ENCODE measurements at regions not wholly inside any gene's neighbourhood (a gene's known extent, or its start where the extent isn't known, plus 50 kb on each side); places are given as distances from the start of the nearest gene placed in this dataset.

DNA sequence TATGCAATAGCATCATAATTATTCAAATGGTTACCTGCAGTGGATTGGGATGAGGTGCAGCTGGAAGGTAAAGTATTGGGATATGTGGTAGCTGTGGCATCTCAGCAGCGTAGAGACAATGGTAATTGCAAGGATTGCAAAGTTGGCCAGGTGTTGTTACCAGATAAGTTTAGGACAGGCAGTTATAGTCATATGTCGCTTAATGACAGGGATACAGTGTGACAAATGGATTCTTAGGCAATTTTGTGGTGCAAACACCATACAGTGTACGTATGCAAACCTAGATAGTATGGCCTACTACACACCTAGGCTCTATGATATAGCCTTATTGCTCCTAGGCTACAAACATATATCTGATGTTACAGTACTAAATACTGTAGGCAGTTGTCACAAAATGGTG is 163.5 kb upstream of the LYZL2 start:
- no peak for DNase-seq (ENCODE audit: low read depth)

DNA sequence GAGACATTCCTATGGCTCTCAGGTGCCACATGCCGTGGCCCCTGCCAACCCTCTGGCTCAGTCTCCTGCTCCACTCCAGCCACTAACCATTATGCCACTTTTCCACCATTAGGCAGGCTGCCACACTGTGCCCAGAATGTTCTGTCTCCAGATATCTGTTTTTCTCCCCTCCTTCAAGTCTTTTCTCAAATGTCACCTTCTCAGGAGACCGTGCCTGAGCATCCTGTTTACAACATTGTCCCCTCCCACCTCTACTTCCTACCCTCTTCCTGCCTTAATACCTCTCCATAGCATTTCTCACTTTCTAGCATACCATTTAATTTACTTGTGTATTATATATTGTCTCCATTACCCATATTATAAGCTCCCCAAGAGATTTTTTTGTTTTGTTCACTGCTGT is 162.5 kb upstream of the LYZL2 start:
- no peak for DNase-seq (ENCODE audit: low read depth)

DNA sequence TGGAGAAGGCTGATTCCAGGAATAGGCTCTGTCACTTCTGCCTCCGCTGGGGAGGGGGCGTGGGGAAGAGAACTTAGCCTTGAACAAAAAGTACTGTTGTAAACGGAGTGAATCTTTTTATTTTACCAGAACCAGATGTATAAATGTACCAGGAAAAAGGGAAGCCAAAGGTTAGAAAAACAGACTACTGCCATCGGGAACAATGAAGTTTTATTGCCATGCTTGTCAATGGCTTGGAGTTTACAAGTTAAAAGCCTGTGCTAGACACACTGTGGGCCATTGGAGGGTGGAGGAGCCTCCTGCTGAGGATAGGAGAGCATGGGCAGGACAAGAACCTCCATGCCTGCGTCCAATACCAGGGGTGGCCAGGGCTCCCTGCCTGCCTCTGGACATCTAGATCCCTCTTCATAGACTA is 161.7 kb upstream of the LYZL2 start:
- no peak for DNase-seq (ENCODE audit: low read depth)

- no peak for DNase-seq (ENCODE audit: low read depth)
Measured at GRCh38 chr10:30789806-30790205, 160.3 kb upstream of the LYZL2 start.

GRCh38 chr10:30788307-30788706 is 158.8 kb upstream of the LYZL2 start:
- DNase-seq (ENCODE audit: low read depth): no peak

DNA sequence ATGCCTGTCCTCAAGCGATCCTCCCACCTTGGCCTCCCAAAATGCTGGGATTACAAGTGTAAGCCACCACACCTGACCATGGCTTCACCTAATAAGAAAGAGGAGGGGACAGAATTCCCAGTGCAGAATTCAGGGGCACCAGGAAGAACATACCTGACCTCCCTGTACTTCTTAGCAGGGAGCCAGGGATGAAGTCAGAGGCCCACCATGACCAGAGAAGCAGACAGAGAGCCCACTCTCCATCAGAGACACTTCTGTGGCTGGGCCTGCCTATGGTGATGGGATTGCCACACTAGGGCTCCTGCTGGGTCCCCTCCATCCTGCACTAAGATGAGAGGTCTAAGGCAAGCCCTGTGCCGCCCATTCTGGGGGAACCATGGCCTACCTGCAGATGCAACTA is 157.4 kb upstream of the LYZL2 start:
- DNase-seq (ENCODE audit: low read depth): no peak

DNA sequence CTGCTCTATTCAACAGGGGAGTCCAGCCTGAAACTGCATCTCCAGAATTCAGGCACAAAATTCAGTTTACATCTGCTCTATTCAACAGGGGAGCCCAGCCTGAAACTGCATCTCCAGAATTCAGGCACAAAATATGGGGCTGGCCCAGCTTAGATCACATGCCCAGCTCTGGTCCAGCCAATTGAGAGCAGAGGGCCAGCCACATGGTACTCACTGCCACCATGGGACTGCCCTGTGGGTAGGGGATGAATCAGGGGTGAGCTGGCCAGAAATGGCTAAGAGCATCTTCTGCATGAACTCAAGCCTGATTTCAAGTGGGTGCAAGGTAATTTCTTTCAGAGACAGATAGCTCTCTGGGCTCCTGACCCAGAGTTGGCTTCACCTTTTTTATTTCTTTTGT is 156.6 kb upstream of the LYZL2 start:
- DNase-seq (ENCODE audit: low read depth): no peak

GRCh38 chr10:30784897-30785605 is 155.5 kb upstream of the LYZL2 start:
- DNase-seq (ENCODE audit: low read depth): no peak

DNA sequence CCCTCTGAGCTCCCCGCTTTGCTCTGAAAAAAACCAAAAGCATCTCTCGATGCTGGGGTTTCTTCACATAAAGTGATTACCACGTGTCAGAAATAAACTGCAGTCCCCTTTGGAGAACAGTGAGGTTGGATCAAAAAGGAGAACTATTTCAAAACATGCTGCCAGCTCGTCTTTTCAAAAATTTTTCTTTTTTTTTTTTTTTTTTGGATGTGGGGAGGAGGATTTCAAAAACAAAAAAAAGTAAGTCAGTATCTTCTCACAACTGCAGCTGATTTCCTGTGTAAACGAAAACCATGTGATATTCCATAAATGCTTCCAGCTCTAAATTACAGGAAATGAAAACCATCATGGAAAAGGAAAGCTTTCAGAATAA is 155.0 kb upstream of the LYZL2 start:
- no peak for DNase-seq (ENCODE audit: low read depth)

DNA sequence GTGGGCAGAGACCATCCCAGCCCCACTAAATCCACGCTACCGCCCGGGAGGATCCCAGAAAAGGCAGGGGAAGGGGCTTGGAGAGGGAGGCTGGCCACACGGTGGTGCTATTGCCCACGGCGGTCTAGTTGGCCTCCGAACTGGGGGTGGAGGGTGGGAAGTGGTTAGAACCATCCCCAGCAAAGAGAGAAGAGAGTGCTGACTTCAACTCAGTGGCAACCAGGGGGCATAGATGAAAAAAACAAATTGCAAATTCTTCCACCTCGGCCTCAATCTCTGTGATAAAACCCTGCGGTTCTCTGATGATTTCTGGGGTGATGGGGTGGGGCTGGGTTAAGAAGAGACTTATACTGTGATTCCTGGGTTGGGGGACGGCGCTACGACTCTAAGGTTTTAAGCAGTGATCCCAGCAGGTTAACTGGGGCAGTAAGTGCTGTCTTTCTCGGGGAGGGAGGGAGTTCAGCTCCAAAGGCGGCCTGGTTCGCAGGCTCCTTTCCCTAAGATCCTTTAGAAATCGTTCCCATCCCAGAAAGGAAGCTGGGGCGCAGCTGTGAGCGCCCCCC is 154.5 kb upstream of the LYZL2 start:
- DNase-seq (ENCODE audit: low read depth): no peak

DNA sequence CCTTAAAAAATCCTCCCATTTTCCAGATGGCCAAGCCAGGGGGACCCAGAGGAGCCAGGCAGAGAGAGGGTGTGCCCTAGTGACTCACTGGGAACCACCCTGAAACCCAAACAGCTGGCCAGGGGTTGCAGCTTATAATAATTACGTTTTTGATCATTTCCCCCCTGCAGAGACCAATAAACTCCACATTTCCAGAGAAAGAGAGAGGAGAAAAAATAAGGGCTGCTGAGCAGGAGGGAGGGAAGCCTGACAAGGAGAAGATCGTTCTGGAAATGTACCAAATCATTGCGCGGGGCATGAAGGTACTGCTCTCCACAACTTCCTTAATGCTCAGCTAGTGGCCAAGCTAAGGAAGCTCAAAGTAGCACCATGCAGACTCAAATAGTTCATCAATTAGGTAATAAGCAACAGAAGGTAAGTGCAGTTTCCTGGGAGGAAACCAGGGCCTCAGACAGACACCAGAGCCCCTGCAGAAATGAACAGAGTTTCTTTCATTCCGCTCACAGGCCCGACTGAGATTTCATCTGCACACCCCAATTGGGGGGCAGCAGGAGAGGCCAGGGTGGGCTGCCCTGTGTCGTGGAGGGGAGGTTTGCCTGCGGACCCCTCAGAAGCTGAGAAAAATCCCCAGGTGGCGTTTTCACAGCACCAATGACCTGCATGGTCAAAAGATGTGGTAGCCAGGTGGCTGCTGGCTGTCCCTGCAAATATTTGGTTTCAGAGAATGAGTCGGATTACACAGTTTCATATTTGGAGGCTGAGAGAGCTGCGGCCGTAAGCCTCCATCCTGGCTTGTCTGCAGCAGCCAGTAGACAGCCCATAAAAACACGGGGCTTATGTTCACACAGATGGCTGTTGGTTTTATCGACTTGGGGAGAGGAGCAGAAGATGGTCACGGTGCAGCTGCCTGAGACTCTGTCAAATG is 153.2 kb upstream of the LYZL2 start:
- no peak for DNase-seq (ENCODE audit: low read depth)

- DNase-seq (ENCODE audit: low read depth): no peak
Measured at GRCh38 chr10:30782157-30782536, 152.6 kb upstream of the LYZL2 start.

GRCh38 chr10:30781670-30782121 is 152.1 kb upstream of the LYZL2 start:
- DNase-seq (ENCODE audit: low read depth): no peak

DNA sequence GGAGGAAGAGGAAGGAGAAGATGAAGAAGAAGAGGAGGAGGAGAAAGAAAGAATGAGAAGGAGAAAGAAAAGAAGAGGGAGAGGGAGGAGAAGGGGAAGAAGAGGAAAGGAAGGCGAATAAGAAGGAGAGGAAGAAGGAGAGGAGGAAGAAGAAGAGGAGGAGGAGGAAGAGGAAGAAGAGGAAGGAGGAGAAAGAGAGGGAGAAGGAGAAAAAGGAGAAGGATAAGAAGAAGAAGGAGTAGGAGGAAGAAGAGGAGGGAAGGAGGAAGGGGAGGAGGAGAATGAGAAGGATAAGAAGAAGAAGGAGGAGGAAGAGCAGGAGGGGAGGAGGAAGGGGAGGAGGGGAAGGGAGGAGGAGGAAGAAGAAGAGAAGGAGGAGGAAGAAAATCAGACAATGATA is 149.2 kb upstream of the LYZL2 start:
- no peak for DNase-seq (ENCODE audit: low read depth)

DNA sequence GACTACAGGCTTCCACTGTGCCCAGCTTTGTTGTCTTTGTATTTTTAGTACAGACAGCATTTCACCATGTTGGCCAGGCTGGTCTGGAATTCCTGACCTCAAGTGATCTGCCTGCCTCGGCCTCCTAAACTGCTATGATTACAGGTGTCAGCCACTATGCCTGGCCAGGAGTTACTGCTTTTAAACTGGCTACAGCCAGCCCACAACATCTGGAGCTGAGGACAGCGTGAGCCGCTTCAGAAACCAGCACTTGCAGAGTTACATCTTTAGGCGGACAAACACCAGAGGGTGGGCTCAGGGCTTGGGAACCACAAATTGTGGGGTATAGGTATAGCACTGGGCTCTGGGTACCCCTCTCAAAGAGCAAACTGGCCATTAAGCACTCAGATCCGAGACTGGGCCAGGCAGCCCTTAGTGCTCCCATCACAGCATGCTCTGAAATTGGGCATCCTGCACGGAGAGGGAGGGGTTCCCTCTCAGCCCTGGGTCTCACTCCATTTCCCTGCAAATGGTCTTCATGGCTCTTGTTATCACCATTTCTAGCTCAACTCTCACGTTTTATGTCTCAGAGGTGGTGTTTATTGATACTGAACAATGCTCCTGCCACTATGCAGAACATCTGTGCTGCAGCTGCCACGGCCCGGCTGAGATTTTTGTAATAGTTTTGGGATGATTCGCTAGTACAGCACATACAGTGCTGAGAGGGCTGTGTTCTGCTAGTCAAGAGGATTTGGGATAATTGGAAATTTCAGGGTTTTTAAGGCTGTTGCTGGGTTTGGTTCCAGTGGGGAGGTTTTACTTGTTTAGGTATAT is 146.4 kb upstream of the LYZL2 start:
- peak; percentile 65 for DNase-seq (ENCODE audit: low read depth)

DNA sequence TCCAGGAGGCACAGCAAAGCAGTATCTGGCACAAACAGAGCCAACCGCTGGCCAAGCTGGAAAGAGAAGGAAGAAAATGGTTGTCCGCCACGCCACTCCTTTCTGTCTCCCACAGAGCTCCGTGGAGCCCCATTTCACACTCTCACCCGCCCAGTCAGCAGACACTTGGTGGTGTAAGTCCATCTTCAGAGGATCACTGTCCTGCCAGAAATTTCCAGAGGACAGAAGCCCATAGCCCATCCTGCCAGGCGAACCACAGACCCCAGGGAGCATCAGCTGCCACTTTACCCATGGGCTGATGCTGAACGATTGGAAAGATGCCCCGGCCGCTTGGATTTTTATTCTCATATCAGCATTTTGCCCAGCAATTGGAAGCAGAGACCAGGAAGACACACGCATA is 144.7 kb upstream of the LYZL2 start:
- no peak for DNase-seq (ENCODE audit: low read depth)

- no peak for DNase-seq (ENCODE audit: low read depth)
Measured at GRCh38 chr10:30773501-30773900, 143.9 kb upstream of the LYZL2 start.

DNA sequence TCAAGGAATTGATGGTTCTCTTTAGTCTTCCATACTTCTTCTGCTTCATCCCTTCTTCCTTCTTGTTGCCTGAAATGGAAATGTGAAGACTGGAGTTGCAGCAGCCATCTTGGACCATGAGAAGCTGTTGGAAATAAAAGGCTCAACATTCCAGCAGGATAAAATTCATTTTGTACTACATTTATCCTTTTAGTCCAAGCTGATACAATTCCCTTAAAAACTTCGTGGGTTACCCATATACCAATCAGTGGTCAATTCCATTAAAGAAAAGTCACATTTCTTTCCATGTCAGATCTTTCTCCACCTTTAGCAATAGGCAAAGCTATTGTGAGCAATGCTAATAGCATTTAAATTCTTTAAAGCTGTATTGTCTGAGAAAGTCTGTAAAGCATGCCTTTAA is 141.3 kb upstream of the LYZL2 start:
- no peak for DNase-seq (ENCODE audit: low read depth)

- DNase-seq (ENCODE audit: low read depth): no peak
Measured at GRCh38 chr10:30770229-30770628, 140.7 kb upstream of the LYZL2 start.

- no peak for DNase-seq (ENCODE audit: low read depth)
Measured at GRCh38 chr10:30769361-30769760, 139.8 kb upstream of the LYZL2 start.

DNA sequence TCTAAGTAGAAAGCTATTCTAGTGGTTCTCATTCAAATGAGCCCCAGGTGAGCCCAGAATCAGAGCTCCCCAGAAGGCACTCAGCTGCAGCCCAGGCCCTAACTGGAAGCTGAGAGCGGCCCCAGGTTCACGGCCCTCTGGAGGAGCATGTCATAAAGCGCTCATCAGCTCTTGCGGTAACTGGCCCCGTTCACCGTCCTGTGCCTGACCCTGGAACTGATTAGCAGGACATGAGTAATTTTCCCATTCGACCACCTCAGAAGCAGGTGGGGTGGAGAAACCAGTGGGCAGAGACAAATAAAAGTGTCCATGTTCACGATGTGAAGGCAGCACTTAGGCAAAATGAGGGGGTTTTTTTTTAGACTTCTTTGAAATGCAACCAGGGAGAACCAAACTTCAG is 136.1 kb upstream of the LYZL2 start:
- DNase-seq (ENCODE audit: low read depth): no peak

DNA sequence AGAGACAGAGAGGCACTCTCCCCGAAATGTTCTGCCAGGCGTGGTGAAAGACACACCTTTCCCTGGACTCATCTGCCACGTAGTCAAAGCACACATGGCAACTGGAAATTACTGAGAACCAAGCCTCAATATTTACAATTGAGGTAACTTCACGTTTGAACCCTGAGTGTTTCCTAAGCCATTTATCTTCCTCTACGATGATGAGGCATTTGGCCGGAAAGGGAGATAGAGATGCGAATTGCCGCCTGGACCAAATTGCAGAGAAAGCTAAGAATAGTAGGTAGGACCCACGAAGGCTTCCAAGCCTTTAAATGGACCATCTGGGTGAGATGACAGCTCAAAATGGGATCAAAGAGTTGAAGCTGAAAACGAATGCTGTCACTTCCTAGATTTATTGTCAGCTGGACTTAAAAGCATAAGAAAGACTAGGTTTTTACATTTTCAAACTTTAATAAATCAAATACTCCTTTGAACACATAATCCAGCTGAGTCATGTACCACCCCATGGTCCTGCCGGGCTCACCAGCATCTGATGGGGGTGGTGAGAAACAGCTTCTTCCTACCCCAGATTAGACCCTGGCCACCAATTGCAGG is 135.6 kb upstream of the LYZL2 start:
- no peak for DNase-seq (ENCODE audit: low read depth)

Data from GM04503 (cell line).